HEK293 (cell line): ENCODE measurements at regions not wholly inside any gene's neighbourhood (a gene's known extent, or its start where the extent isn't known, plus 50 kb on each side); places are given as distances from the start of the nearest gene placed in this dataset.

Experiments
- CTCF ChIP-seq: fragments of 450-650 bp; formaldehyde crosslinking; IDR thresholded peaks from 2 replicates; pipeline ENCODE4 v1.5.1; 2016; ENCODE audit warnings: missing biosample characterization, missing genetic modification characterization
- EGR2 ChIP-seq: fragments of 450-650 bp; formaldehyde crosslinking; IDR thresholded peaks from 2 replicates; pipeline ENCODE4 v1.5.1; 2016; ENCODE audit warnings: low read depth, missing biosample characterization, missing genetic modification characterization
- SP3 ChIP-seq: fragments of 450-650 bp; formaldehyde crosslinking; IDR thresholded peaks from 2 replicates; pipeline ENCODE4 v1.5.1; 2016; ENCODE audit warnings: missing biosample characterization, missing genetic modification characterization
- YY1 ChIP-seq: fragments of 450-650 bp; formaldehyde crosslinking; IDR thresholded peaks from 2 replicates; pipeline ENCODE4 v1.5.1; 2018; ENCODE audit warnings: missing biosample characterization, missing genetic modification characterization
- ZNF157 ChIP-seq: fragments of 450-650 bp; formaldehyde crosslinking; IDR thresholded peaks from 2 replicates; pipeline ENCODE4 v1.5.1; 2016; ENCODE audit warnings: missing biosample characterization, missing genetic modification characterization
- ZNF24 ChIP-seq: fragments of 450-650 bp; formaldehyde crosslinking; IDR thresholded peaks from 2 replicates; pipeline ENCODE4 v1.5.1; 2016; ENCODE audit warnings: missing biosample characterization, missing genetic modification characterization
- ZNF302 ChIP-seq: fragments of 450-650 bp; formaldehyde crosslinking; IDR thresholded peaks from 2 replicates; pipeline ENCODE4 v1.5.1; 2016; ENCODE audit warnings: missing biosample characterization, missing genetic modification characterization, low read depth
- ZNF37A ChIP-seq: fragments of 450-650 bp; IDR thresholded peaks from 2 replicates; pipeline ENCODE4 v1.5.1; 2018; ENCODE audit warnings: missing biosample characterization, missing genetic modification characterization
- ZNF416 ChIP-seq: fragments of 450-650 bp; formaldehyde crosslinking; IDR thresholded peaks from 2 replicates; pipeline ENCODE4 v1.5.1; 2016; ENCODE audit warnings: missing biosample characterization, missing genetic modification characterization
- ZNF433 ChIP-seq: fragments of 450-650 bp; formaldehyde crosslinking; IDR thresholded peaks from 2 replicates; pipeline ENCODE4 v1.5.1; 2016; ENCODE audit warnings: missing biosample characterization, missing genetic modification characterization, low read depth
- ZNF610 ChIP-seq: fragments of 450-650 bp; formaldehyde crosslinking; IDR thresholded peaks from 2 replicates; pipeline ENCODE4 v1.5.1; 2016; ENCODE audit warnings: missing biosample characterization, missing genetic modification characterization, borderline replicate concordance
- ZSCAN30 ChIP-seq: fragments of 450-650 bp; IDR thresholded peaks from 2 replicates; pipeline ENCODE4 v1.5.1; 2018; ENCODE audit warnings: missing biosample characterization, mild to moderate bottlenecking, missing genetic modification characterization, moderate library complexity

GRCh38 chr11:97614606-97615005 lies 1224.8 kb downstream of the JRKL start:
- TF ChIP-seq ZNF433 (tag by site-specific recombination) (no peak), CTCF (no peak), ZNF157 (tag by site-specific recombination) (no peak), ZSCAN30 (tag by site-specific recombination) (no peak), SP3 (tag by site-specific recombination) (no peak), ZNF610 (tag by site-specific recombination) (no peak), ZNF24 (tag by site-specific recombination) (no peak), ZNF302 (tag by site-specific recombination) (no peak), ZNF416 (tag by site-specific recombination) (no peak), EGR2 (no peak), ZNF37A (no peak), YY1 (no peak)
